C4-2B (cell line): ENCODE measurements at regions not wholly inside any gene's neighbourhood (a gene's known extent, or its start where the extent isn't known, plus 50 kb on each side); places are given as distances from the start of the nearest gene placed in this dataset.

Source experiments
- H3K27ac ChIP-seq: fragments of 450-650 bp; 2 replicates; pipeline ENCODE4 v1.5.1; 2017
- CTCF ChIP-seq: fragments of 450-650 bp; conservative IDR thresholded peaks from 2 replicates; pipeline ENCODE4 v1.5.1; 2017; ENCODE audit warnings: mild to moderate bottlenecking
- ZFX ChIP-seq: fragments of 450-650 bp; IDR thresholded peaks from 2 replicates; pipeline ENCODE4 v1.6.1; 2017

DNA sequence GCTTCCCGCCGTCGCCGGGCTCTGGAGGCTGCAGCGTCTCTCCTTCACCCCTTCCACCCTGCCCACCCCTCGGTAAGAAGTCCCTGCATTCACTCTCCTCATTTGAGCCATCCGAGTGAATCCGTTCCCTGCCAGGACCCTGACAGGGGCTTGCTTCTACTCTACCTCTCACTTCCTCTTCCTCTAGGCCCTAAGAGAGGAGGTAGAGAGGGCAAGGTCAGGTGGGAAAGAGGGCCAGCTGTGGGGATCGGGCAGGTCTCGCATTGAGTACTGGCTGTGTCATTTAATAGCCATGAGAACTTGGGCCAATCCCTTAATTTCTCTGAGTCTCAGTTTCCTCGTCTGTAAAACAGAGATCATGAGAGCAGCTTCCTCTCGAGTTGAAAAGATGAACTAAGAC is 283.6 kb downstream of the UACA start:
- TF ChIP-seq CTCF = no peak
- no peak for TF ChIP-seq ZFX
- H3K27ac ChIP-seq = no peak overlapping the region

GRCh38 chr15:70479056-70479455 is 284.3 kb downstream of the UACA start:
- TF ChIP-seq CTCF = no peak
- TF ChIP-seq ZFX = no peak

DNA sequence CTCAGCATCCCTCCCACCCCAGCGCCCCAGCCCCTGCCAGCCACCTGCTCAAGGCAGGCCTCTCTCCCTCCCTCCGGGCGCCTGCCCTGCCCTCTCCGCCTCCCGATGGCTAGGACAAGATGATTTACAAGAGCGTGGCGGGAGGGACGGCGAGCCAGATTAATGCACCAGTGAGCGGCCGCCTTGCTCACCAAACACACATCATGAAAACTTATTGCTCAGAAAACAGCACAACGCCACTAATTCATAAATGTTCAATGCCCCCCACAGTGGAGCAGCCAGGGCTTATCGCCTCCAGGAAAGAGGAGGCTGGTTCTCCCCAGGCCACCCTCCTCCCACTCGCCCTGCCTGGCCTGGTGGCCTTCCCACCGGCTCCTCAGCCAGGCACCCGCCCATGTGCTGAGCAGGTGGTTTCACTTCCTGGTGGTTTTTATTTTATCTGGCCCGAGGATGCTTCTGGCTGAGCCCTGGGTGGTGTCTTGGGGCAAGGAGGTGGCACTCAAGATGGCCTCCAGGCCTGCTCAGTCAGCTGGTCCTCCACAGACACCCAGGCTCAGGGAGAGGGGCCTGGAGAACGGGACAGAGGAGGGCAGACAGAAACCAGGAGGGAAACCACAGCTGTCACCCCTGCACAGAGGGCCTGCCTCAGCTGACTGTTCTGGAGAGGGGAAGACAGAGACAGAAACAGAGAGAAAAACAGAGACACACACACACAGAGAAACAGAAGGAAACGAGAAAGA is 284.9 kb downstream of the UACA start:
- no peak overlapping the region for H3K27ac ChIP-seq
- no peak for TF ChIP-seq CTCF
- TF ChIP-seq ZFX = no peak

More at GRCh38 chr15:70479056-70479455, 284.3 kb downstream of the UACA start:
- H3K27ac ChIP-seq = no peak overlapping the region

DNA sequence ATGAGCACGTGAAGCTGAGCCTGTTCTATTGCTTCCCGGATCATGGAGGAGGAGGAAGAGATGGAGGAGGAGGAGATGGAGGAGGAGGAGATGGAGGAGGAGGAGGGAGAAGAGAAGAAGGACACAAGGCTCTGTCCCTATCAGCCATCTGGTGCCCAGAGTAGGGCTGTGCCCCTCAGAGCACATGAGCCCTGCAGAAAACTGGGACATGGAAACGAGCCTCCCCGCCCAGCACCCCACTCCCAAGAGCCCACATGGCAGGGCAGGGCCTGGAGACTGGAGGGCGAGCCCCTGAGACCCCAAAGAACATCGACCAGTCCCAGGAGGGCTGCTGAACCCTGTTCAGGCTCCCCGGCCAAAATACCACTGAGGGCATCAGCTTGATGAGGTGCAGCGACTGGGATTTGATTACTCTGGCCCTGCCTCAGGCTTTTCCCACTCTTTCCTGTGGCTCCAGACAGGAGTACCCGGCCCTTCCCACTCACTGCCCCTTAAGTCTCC is 285.6 kb downstream of the UACA start:
- no peak overlapping the region for H3K27ac ChIP-seq
- TF ChIP-seq ZFX (no peak), CTCF (no peak)

DNA sequence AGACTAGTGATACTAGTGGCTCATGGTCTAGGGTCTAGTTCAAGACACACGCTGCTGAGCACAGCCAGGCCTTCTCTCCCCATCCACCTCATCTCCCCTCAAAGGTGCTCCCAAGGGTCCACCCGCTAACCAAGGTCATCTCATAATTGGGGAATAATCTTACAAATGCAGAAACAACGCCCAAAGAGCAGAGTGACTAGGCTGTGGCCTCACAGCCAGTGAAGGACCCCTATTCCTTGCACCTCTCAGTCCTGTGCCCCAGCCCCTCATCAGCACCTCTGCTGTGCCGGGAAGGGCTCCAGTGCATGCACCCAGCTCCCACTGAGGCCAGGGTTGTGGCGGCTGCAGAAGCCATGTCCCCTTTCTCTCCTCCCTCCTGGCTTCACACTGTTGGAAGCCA is 286.9 kb downstream of the UACA start:
- no peak overlapping the region; the same call in 1 of the 2 replicates for H3K27ac ChIP-seq
- TF ChIP-seq ZFX (no peak), CTCF (no peak)

DNA sequence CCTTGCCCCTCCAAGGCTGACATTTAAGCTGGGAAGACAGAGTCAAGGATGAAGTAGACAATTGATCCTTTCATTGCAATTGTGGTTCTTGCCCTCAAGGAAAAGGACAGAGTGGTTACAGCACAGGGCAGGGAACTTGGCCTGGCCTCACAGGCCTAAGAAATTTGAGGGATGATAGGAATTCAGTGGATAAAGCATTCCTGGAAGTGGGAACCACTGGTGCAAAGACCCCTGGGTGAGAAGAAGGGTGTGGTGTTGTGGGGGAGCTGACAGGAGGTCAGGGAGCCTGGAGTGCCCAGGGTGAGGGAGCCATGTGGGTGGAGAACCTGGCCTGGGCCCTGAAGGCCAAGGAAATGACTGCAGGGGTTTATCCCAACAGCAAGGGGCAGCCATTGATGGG is 287.4 kb downstream of the UACA start:
- TF ChIP-seq ZFX = no peak
- TF ChIP-seq CTCF = no peak
- peak overlapping the region; percentile 84 for H3K27ac ChIP-seq

GRCh38 chr15:70475407-70475781 is 288.0 kb downstream of the UACA start:
- no peak for TF ChIP-seq CTCF
- TF ChIP-seq ZFX = no peak

More at GRCh38 chr15:70475407-70475781, 288.0 kb downstream of the UACA start:
- H3K27ac ChIP-seq = peak overlapping the region; percentile 84
